ENCODE measurements at regions not wholly inside any gene's neighbourhood (a gene's known extent, or its start where the extent isn't known, plus 50 kb on each side); places are given as distances from the start of the nearest gene placed in this dataset.

- Histone ChIP-seq H3K27ac (ENCODE audit: low read depth) (no peak overlapping the region), H4K20me1 (replicated peaks; ENCODE audit: insufficient read depth) (no peaks in the 10 kb centered on the region), H3K36me3 (ENCODE audit: insufficient read depth) (no peaks in the 10 kb centered on the region), H3K4me3 (no peak overlapping the region), H2AFZ (peak overlapping the region; percentile 39; the same call in 1 of the 2 replicates), H3F3A (replicated peaks; ENCODE audit: low read depth) (no peaks in the 10 kb centered on the region), H3K4me2 (no peak overlapping the region), H3K9me2 (ENCODE audit: insufficient read depth) (no peaks in the 10 kb centered on the region), H3K27me3 (ENCODE audit: insufficient read depth) (no peaks in the 10 kb centered on the region), H3K4me1 (ENCODE audit: insufficient read depth) (peaks cover 10% of the 10 kb centered on the region; the same call in 1 of the 2 replicates), H3K79me2 (replicated peaks; ENCODE audit: insufficient read depth) (no peaks in the 10 kb centered on the region)
- TF ChIP-seq EZH2 (IDR thresholded peaks at IDR 0.05; ENCODE audit: low read depth, unreplicated experiment), result no peak
- TF ChIP-seq JUNB (IDR thresholded peaks at IDR 0.05; ENCODE audit: unreplicated experiment), result no peak
- TF ChIP-seq POLR2AphosphoS5 (IDR thresholded peaks at IDR 0.05; ENCODE audit: low read depth), result no peak
- TF ChIP-seq ETS1 (IDR thresholded peaks at IDR 0.05), result no peak
- no peak for TF ChIP-seq ZNF114 (CRISPR knock-in tag; IDR thresholded peaks at IDR 0.05)
- no peak for TF ChIP-seq NANOG (IDR thresholded peaks at IDR 0.05; ENCODE audit: borderline replicate concordance)
- TF ChIP-seq STAT1 (IDR thresholded peaks at IDR 0.05; ENCODE audit: unreplicated experiment), result no peak
- no peak for TF ChIP-seq CTCF (conservative IDR thresholded peaks at IDR 0.05; ENCODE audit: low read depth in 2 of 2)
- no peak for TF ChIP-seq ZNF331 (CRISPR knock-in tag; IDR thresholded peaks at IDR 0.05; ENCODE audit: low read depth)
- no peak for TF ChIP-seq ZNF462 (CRISPR knock-in tag; IDR thresholded peaks at IDR 0.05)
- H3K9me3 Mint-ChIP-seq, result no peaks in the 10 kb centered on the region; the same call in 2 of the 3 replicates
- ATAC-seq, result peak; percentile 22; the same call in 1 of the 3 replicates
- H3K36me3 Mint-ChIP-seq (ENCODE audit: low read depth), result no peaks in the 10 kb centered on the region
- no peak for DNase-seq (ENCODE audit: low spot score)
- H3K27ac Mint-ChIP-seq, result no peak overlapping the region
- H3K27me3 Mint-ChIP-seq (ENCODE audit: insufficient read depth, low read depth, poor library complexity), result no peaks in the 10 kb centered on the region
- H3K4me3 Mint-ChIP-seq, result no peak overlapping the region
- peaks cover 10% of the 10 kb centered on the region for H3K4me1 Mint-ChIP-seq
Measured at GRCh38 chr13:59111751-59112171, 1052.0 kb downstream of the DIAPH3 start.

All from GM23338 (cell line).